ENCODE measurements at regions not wholly inside any gene's neighbourhood (a gene's known extent, or its start where the extent isn't known, plus 50 kb on each side); places are given as distances from the start of the nearest gene placed in this dataset.

- TF ChIP-seq, protein P1, sequence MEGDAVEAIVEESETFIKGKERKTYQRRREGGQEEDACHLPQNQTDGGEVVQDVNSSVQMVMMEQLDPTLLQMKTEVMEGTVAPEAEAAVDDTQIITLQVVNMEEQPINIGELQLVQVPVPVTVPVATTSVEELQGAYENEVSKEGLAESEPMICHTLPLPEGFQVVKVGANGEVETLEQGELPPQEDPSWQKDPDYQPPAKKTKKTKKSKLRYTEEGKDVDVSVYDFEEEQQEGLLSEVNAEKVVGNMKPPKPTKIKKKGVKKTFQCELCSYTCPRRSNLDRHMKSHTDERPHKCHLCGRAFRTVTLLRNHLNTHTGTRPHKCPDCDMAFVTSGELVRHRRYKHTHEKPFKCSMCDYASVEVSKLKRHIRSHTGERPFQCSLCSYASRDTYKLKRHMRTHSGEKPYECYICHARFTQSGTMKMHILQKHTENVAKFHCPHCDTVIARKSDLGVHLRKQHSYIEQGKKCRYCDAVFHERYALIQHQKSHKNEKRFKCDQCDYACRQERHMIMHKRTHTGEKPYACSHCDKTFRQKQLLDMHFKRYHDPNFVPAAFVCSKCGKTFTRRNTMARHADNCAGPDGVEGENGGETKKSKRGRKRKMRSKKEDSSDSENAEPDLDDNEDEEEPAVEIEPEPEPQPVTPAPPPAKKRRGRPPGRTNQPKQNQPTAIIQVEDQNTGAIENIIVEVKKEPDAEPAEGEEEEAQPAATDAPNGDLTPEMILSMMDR (conservative IDR thresholded peaks at IDR 0.05; ENCODE audit: low read depth, low read length) = no peak
- DNase-seq (ENCODE audit: low read depth) = no peak
- no peak overlapping the region for H3K4me3 ChIP-seq (ENCODE audit: low read depth, low read length)
Measured at GRCh38 chr13:105491345-105491744, 1044.1 kb downstream of the EFNB2 start.

- TF ChIP-seq, protein P1 (conservative IDR thresholded peaks at IDR 0.05; ENCODE audit: low read depth, low read length) = no peak
- no peak overlapping the region for H3K4me3 ChIP-seq (ENCODE audit: low read depth, low read length)
- no peak for DNase-seq (ENCODE audit: low read depth)
Measured at GRCh38 chr13:105485081-105485480, 1050.4 kb downstream of the EFNB2 start.

GRCh38 chr13:105474983-105475610 lies 1060.4 kb downstream of the EFNB2 start:
- DNase-seq (ENCODE audit: low read depth) = no peak
- H3K4me3 ChIP-seq (ENCODE audit: low read depth, low read length) = no peak overlapping the region
- TF ChIP-seq, protein P1 (conservative IDR thresholded peaks at IDR 0.05; ENCODE audit: low read depth, low read length) = no peak

GRCh38 chr13:105471673-105472072 lies 1063.8 kb downstream of the EFNB2 start:
- DNase-seq (ENCODE audit: low read depth) = no peak
- TF ChIP-seq, protein P1 (conservative IDR thresholded peaks at IDR 0.05; ENCODE audit: low read depth, low read length) = no peak
- H3K4me3 ChIP-seq (ENCODE audit: low read depth, low read length) = no peak overlapping the region

DNA sequence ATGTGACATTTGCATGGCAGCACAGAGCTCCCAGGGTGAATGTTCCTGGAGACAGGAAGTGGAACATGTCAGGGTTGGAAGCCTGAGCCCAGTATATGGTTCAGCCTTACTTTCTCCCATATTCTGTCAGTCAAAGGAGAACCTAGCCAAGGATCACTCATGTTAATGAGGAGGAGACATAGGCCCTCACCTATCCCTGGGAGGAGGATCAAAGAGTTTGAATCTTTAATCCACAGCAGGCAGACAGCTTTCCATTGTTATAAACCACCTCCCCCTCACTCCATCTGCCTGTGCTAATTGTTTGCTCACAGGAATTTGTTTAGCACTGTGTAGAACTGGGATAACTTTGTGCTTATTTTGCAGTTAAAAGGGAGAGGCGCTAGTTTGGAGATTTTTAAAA lies 1069.1 kb downstream of the EFNB2 start:
- H3K4me3 ChIP-seq (ENCODE audit: low read depth, low read length) = no peak overlapping the region
- DNase-seq (ENCODE audit: low read depth) = no peak
- TF ChIP-seq, protein P1 (conservative IDR thresholded peaks at IDR 0.05; ENCODE audit: low read depth, low read length) = no peak

GRCh38 chr13:105465745-105466144 lies 1069.7 kb downstream of the EFNB2 start, which contains the start of gene DAOA:
TSS of gene DAOA (plus strand) at chr13:105466045.
- H3K4me3 ChIP-seq (ENCODE audit: low read depth, low read length) = no peak within 1 kb of the TSS
- TF ChIP-seq, protein P1 (conservative IDR thresholded peaks at IDR 0.05; ENCODE audit: low read depth, low read length) = no peak
- DNase-seq (ENCODE audit: low read depth) = no peak

DNA sequence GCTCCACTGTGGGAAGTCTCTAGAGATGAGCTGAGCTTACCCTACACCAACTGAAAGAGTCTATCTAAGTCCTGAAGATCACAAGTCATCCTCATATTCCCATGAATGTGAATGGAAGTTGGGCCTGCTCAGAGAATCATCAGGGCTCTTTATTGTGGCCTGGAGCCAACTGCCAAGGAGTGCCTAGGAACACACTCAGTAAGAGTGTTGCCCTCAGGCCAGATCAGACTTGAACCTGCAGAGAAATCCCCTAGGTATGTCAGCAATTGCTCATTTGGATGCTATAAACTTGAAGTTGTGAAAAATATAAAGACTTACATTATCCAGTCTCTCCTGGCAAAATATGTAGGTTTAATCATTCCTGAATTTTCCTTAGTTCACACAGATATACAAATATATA lies 1070.2 kb downstream of the EFNB2 start:
- no peak overlapping the region for H3K4me3 ChIP-seq (ENCODE audit: low read depth, low read length)
- TF ChIP-seq, protein P1 (conservative IDR thresholded peaks at IDR 0.05; ENCODE audit: low read depth, low read length) = no peak
- DNase-seq (ENCODE audit: low read depth) = no peak
